ENCODE measurements at regions not wholly inside any gene's neighbourhood (a gene's known extent, or its start where the extent isn't known, plus 50 kb on each side); places are given as distances from the start of the nearest gene placed in this dataset.

DNA sequence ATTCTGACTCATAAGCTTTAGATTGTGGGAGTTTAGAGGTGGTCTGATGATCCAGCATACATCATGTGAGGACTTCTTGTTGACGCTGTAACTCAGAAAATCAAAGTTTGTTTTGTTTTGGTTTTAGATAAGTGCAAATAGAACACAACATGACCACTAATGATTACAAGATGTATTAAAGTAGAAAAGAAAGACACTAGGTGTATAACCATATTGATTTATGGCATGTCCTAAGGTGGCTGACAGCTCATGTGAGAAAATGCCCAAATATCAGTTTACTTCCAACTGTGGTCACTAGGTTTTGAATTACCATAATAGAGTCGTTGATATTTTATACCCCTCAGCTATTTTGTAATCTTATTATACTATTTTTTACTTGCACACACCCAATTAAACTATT, 1131.4 kb upstream of the PHF14 start:
- intact Hi-C loops (cut with DNase I; ENCODE audit: low total_unique reads): no loop called here
- no peaks in the 10 kb centered on the region for H3K27me3 ChIP-seq
- H3K4me3 ChIP-seq: no peak overlapping the region
- 75 to 83% (median 82%) methylated on average over 2 of the region's 2 CpGs for WGBS, 5 donors
- no peak for DNase-seq
- H3K4me1 ChIP-seq: no peaks in the 10 kb centered on the region
- H3K27ac ChIP-seq: no peak overlapping the region
- H3K36me3 ChIP-seq: no peaks in the 10 kb centered on the region
- TF ChIP-seq POLR2A (IDR thresholded peaks at IDR 0.05): no peak
- TF ChIP-seq POLR2AphosphoS5 (IDR thresholded peaks at IDR 0.05): no peak
- no peak for TF ChIP-seq EP300 (IDR thresholded peaks at IDR 0.05)
- TF ChIP-seq, protein P1, sequence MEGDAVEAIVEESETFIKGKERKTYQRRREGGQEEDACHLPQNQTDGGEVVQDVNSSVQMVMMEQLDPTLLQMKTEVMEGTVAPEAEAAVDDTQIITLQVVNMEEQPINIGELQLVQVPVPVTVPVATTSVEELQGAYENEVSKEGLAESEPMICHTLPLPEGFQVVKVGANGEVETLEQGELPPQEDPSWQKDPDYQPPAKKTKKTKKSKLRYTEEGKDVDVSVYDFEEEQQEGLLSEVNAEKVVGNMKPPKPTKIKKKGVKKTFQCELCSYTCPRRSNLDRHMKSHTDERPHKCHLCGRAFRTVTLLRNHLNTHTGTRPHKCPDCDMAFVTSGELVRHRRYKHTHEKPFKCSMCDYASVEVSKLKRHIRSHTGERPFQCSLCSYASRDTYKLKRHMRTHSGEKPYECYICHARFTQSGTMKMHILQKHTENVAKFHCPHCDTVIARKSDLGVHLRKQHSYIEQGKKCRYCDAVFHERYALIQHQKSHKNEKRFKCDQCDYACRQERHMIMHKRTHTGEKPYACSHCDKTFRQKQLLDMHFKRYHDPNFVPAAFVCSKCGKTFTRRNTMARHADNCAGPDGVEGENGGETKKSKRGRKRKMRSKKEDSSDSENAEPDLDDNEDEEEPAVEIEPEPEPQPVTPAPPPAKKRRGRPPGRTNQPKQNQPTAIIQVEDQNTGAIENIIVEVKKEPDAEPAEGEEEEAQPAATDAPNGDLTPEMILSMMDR (IDR thresholded peaks at IDR 0.05): no peak
- H3K9me3 ChIP-seq: peaks cover 0 to 6% (median 0%) of the 10 kb centered on the region in 4 donors

GRCh38 chr7:9846902-9847301, 1126.8 kb upstream of the PHF14 start:
- DNase-seq: no peak
- H3K4me3 ChIP-seq: no peak overlapping the region
- TF ChIP-seq POLR2A (IDR thresholded peaks at IDR 0.05) (no peak), EP300 (IDR thresholded peaks at IDR 0.05) (no peak), POLR2AphosphoS5 (IDR thresholded peaks at IDR 0.05) (no peak)
- TF ChIP-seq, protein P1 (IDR thresholded peaks at IDR 0.05): no peak
- H3K27ac ChIP-seq: no peak overlapping the region
- no peaks in the 10 kb centered on the region for H3K27me3 ChIP-seq
- intact Hi-C loops (cut with DNase I; ENCODE audit: low total_unique reads): no loop called here
- WGBS, 5 donors: 76 to 95% (median 82%) methylated on average over 3 of the region's 3 CpGs
- H3K4me1 ChIP-seq: no peaks in the 10 kb centered on the region
- H3K9me3 ChIP-seq: peaks cover 0 to 6% (median 0%) of the 10 kb centered on the region in 4 donors
- H3K36me3 ChIP-seq: no peaks in the 10 kb centered on the region

DNA sequence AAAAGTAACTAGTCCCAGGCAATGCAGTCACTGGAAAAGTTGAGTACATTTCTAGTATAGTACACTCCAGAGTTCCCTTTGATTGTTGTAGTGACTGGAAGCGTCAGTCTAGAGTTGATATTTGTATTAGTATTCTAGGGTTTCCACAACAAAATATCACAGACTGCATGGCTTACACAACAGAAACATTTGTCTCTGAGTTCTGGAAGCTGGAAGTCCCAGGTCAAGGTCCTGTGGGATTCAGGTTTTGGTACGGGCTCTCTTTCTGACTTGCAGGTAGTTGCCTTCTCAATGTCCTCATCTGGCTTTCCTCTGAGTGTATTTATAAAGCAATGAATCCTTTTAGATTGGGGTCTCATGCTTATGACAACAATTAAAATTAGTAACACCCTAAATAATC, 1119.1 kb upstream of the PHF14 start:
- Histone ChIP-seq H3K4me1 (no peaks in the 10 kb centered on the region), H3K36me3 (no peaks in the 10 kb centered on the region), H3K4me3 (no peak overlapping the region), H3K9me3 (peaks cover 0 to 9% (median 0%) of the 10 kb centered on the region in 4 donors), H3K27me3 (no peaks in the 10 kb centered on the region), H3K27ac (no peak overlapping the region)
- TF ChIP-seq EP300 (IDR thresholded peaks at IDR 0.05) (no peak), POLR2A (IDR thresholded peaks at IDR 0.05) (no peak), POLR2AphosphoS5 (IDR thresholded peaks at IDR 0.05) (no peak)
- TF ChIP-seq, protein P1 (IDR thresholded peaks at IDR 0.05): no peak
- intact Hi-C loops (cut with DNase I; ENCODE audit: low total_unique reads): no loop called here
- 77 to 91% (median 87%) methylated on average over 2 of the region's 2 CpGs for WGBS, 5 donors
- DNase-seq: no peak

DNA sequence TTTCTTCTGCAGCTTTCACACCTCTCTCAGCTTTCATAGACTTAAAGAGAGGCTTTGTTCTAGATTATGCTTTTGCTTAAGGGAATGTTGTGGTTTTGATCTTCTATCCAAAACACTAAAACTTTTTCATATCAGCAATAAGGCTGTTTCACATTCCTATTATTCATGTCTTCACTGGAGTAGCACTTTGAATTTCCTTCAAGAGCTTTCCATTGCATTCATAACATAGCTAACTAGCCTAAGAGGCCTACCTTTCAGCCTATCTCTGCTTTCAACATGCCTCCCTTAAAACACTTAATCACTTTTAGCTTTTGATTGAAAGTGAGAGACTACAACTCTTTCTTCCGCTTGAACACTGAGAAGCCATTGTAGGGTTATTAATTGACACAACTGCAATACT, 1117.0 kb upstream of the PHF14 start:
- no peaks in the 10 kb centered on the region for H3K4me1 ChIP-seq
- H3K27me3 ChIP-seq: no peaks in the 10 kb centered on the region
- H3K27ac ChIP-seq: no peak overlapping the region
- H3K4me3 ChIP-seq: no peak overlapping the region
- TF ChIP-seq, protein P1 (IDR thresholded peaks at IDR 0.05): no peak
- TF ChIP-seq EP300 (IDR thresholded peaks at IDR 0.05) (no peak), POLR2AphosphoS5 (IDR thresholded peaks at IDR 0.05) (no peak), POLR2A (IDR thresholded peaks at IDR 0.05) (no peak)
- no peak for DNase-seq
- H3K9me3 ChIP-seq: peaks cover 0 to 9% (median 0%) of the 10 kb centered on the region in 4 donors
- no peaks in the 10 kb centered on the region for H3K36me3 ChIP-seq
- intact Hi-C loops (cut with DNase I; ENCODE audit: low total_unique reads): no loop called here
- WGBS, 5 donors: 92 to 96% (median 95%) methylated on average over 1 of the region's 1 CpG
